ENCODE measurements at regions not wholly inside any gene's neighbourhood (a gene's known extent, or its start where the extent isn't known, plus 50 kb on each side); places are given as distances from the start of the nearest gene placed in this dataset.

GRCh38 chr6:167233490-167233889 lies 57.6 kb upstream of the UNC93A start:
- TF ChIP-seq, protein P1, sequence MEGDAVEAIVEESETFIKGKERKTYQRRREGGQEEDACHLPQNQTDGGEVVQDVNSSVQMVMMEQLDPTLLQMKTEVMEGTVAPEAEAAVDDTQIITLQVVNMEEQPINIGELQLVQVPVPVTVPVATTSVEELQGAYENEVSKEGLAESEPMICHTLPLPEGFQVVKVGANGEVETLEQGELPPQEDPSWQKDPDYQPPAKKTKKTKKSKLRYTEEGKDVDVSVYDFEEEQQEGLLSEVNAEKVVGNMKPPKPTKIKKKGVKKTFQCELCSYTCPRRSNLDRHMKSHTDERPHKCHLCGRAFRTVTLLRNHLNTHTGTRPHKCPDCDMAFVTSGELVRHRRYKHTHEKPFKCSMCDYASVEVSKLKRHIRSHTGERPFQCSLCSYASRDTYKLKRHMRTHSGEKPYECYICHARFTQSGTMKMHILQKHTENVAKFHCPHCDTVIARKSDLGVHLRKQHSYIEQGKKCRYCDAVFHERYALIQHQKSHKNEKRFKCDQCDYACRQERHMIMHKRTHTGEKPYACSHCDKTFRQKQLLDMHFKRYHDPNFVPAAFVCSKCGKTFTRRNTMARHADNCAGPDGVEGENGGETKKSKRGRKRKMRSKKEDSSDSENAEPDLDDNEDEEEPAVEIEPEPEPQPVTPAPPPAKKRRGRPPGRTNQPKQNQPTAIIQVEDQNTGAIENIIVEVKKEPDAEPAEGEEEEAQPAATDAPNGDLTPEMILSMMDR (IDR thresholded peaks at IDR 0.05), result no peak
- TF ChIP-seq MXD4 (CRISPR knock-in tag; IDR thresholded peaks at IDR 0.05; ENCODE audit: borderline replicate concordance) (no peak), CREB1 (CRISPR knock-in tag; IDR thresholded peaks at IDR 0.05) (no peak), TEAD4 (CRISPR knock-in tag; IDR thresholded peaks at IDR 0.05) (no peak), ATF3 (CRISPR knock-in tag; conservative IDR thresholded peaks at IDR 0.05) (no peak)
